HL-60 (cell line): ENCODE measurements at regions not wholly inside any gene's neighbourhood (a gene's known extent, or its start where the extent isn't known, plus 50 kb on each side); places are given as distances from the start of the nearest gene placed in this dataset.

Experiments used
- DNase-seq, 2 experiments: peaks; one replicate each; pipeline ENCODE4 v3.0.0-alpha.2; 2010 to 2020; ENCODE audit warnings: low read depth in 1 of 2, low spot score in 1 of 2
- H3K27ac ChIP-seq: fragments of 250-450 bp; sonication (Bioruptor Pico); replicated peaks from 2 replicates; pipeline ENCODE4 v1.5.1; 2020; ENCODE audit warnings: mild to moderate bottlenecking, moderate library complexity
- H3K27me3 ChIP-seq: fragments of 250-450 bp; sonication (Bioruptor Pico); 2 replicates; pipeline ENCODE4 v1.5.1; 2021; ENCODE audit warnings: mild to moderate bottlenecking, moderate library complexity; ENCODE audit not compliant: insufficient read depth, poor library complexity, severe bottlenecking
- H3K4me3 ChIP-seq: replicated peaks from 2 replicates; pipeline ENCODE4 v1.5.1; 2011; ENCODE audit warnings: mild to moderate bottlenecking, control low read depth, low read length; ENCODE audit not compliant: insufficient read depth
- GABPA ChIP-seq: IDR thresholded peaks from 2 replicates; pipeline ENCODE4 v1.6.1; 2012; ENCODE audit warnings: low read depth
- POLR2AphosphoS5 ChIP-seq: IDR thresholded peaks from 2 replicates; pipeline ENCODE4 v1.6.1; 2012; ENCODE audit warnings: low read depth
- REST ChIP-seq: IDR thresholded peaks from 2 replicates; pipeline ENCODE4 v1.6.1; 2012; ENCODE audit warnings: low read depth; ENCODE audit not compliant: insufficient replicate concordance
- SPI1 ChIP-seq: IDR thresholded peaks from 2 replicates; pipeline ENCODE4 v1.6.1; 2012; ENCODE audit warnings: low read depth, mild to moderate bottlenecking, borderline replicate concordance
- TF ChIP-seq, protein P1 (sequence below): IDR thresholded peaks from one replicate; pipeline ENCODE4 v1.5.1; 2011; ENCODE audit warnings: low read length, control low read depth, inconsistent platforms; ENCODE audit not compliant: insufficient read depth

- TF ChIP-seq REST = no peak
These were observed 365.0 kb upstream of the TFPI start for GRCh38 chr2:187918996-187919821.

GRCh38 chr2:187920511-187920910 is 366.3 kb upstream of the TFPI start:
- H3K27ac ChIP-seq = no peak overlapping the region
- DNase-seq = no peak

More at GRCh38 chr2:187918996-187919821, 365.0 kb upstream of the TFPI start:
- no peak for DNase-seq
- Histone ChIP-seq H3K4me3 (no peak overlapping the region), H3K27ac (no peak overlapping the region), H3K27me3 (no peaks in the 10 kb centered on the region)

GRCh38 chr2:187922846-187923245 is 368.6 kb upstream of the TFPI start:
- no peak for DNase-seq
- TF ChIP-seq, protein P1, sequence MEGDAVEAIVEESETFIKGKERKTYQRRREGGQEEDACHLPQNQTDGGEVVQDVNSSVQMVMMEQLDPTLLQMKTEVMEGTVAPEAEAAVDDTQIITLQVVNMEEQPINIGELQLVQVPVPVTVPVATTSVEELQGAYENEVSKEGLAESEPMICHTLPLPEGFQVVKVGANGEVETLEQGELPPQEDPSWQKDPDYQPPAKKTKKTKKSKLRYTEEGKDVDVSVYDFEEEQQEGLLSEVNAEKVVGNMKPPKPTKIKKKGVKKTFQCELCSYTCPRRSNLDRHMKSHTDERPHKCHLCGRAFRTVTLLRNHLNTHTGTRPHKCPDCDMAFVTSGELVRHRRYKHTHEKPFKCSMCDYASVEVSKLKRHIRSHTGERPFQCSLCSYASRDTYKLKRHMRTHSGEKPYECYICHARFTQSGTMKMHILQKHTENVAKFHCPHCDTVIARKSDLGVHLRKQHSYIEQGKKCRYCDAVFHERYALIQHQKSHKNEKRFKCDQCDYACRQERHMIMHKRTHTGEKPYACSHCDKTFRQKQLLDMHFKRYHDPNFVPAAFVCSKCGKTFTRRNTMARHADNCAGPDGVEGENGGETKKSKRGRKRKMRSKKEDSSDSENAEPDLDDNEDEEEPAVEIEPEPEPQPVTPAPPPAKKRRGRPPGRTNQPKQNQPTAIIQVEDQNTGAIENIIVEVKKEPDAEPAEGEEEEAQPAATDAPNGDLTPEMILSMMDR = no peak
- no peak overlapping the region for H3K27ac ChIP-seq
- H3K27me3 ChIP-seq = no peaks in the 10 kb centered on the region
- no peak overlapping the region for H3K4me3 ChIP-seq

More at GRCh38 chr2:187920511-187920910, 366.3 kb upstream of the TFPI start:
- Histone ChIP-seq H3K27me3 (no peaks in the 10 kb centered on the region), H3K4me3 (no peak overlapping the region)
- TF ChIP-seq GABPA = no peak
- no peak for TF ChIP-seq SPI1
- TF ChIP-seq POLR2AphosphoS5 = no peak
- TF ChIP-seq, protein P1 = no peak
- TF ChIP-seq REST = no peak

GRCh38 chr2:187924293-187924692 is 367.4 kb upstream of the GULP1 start:
- DNase-seq = no peak
- Histone ChIP-seq H3K27ac (no peak overlapping the region), H3K27me3 (no peaks in the 10 kb centered on the region), H3K4me3 (no peak overlapping the region)
- TF ChIP-seq GABPA = no peak
- TF ChIP-seq REST = no peak
- no peak for TF ChIP-seq SPI1
- TF ChIP-seq, protein P1 = no peak
- no peak for TF ChIP-seq POLR2AphosphoS5
